Limb (tissue), 2 donors: ENCODE measurements at regions not wholly inside any gene's neighbourhood (a gene's known extent, or its start where the extent isn't known, plus 50 kb on each side); places are given as distances from the start of the nearest gene placed in this dataset.

Experiments used
- DNase-seq, 2 donors: peaks; one replicate each; pipeline ENCODE4 v3.0.0-alpha.2; 2016; ENCODE audit errors: extremely low spot score in 2 of 2

DNA sequence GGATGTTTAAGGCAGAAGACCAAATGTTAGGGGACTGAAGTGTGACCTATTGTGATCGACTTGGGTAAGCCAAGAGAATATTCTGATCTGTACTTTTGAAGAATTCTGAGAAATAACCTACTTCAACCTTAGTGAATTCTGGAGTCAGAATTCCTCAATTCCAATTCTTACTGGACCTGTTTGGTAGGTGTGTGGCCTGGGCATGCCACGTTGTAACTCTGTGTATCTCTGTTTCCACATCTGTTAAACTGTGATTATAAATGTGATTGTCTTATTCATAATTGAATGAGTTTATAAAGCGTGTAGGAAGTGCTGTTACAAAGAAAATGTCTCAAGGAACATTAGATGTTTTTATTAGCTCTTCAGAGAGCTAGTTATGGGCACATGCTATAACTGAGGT lies 64.5 kb downstream of the TUSC1 start:
- DNase-seq = no peak

DNA sequence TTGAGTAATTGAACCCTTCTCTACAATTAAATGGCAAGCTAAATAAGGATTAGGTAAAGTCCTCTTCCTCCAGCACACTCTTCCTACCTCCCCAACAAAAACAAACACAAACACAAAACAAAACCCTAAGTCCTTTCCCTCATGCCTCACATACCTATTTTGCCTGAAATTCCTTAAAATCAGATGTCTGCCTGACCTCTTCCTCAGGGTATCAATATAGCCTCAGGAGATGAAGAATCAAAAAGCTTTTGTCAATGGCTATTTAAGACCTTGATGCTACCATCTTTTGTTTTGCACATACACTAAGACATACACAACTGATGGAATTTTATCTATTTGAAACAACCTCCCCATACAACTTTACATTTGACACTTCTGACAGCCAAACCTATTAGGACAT lies 75.1 kb downstream of the TUSC1 start:
- no peak for DNase-seq

DNA sequence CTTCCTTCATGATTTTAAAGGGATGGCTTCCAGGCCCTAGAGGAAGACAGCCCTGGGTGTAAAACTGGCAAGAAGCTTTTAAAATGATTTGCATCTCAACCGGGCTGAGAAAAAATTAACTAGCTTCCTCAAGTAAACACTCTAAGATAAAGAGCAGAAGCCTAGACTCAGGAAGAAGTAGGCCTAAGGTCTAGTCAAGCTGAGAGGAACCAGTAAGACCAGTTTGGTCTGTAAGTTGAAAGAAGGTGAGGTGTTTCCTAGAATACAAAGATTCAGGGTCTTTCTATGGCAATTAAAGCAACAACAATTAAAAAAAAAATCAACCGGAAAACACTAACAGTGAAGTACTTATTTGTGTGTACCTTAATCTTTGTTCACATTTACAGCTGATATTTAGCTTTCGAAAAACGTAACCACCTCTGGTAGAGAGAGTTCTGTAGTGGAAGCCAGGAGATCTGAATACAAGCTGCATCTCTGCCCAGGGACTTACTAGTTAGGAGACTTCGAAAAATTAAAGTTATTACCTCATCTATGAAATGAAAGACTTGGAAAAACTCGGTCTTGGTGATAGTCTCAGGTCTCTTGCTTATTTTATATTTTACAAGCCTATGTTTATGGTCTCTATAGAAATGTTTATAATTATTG lies 75.7 kb downstream of the TUSC1 start:
- DNase-seq = no peak

DNA sequence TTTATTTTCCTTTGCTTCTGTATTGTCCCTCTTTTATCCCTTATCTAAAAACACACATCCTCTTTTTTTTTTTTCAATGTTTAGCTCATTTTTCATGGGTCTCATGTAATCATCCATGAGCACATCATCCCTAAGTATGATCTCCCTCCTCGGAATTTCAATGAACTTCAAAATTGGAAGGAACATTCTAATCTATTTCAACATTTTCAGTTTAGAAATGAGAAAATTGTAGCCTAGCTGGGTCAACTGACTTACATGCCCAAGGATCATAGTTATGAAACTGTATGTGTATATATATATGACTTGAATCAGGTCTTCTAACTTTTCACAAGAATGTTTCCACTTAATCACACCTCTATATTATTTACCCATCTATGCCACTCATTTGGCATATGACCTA lies 77.7 kb downstream of the TUSC1 start:
- no peak for DNase-seq

DNA sequence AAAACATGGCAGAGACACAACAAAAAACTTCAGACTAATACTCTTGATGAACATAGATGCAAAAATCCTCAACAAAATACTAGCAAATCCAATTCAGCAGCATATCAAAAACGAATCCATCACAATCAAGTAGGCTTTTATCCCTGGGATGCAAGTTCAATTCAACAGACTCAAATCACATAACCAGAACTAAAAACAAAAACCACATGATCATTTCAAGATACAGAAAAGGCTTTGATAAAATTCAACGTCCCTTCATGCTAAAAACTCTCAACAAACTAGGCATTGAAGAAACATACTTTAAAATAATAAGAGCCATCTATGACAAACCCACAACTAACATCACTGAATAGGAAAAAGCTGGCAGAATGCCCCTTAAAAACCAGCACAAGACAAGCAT lies 93.6 kb downstream of the TUSC1 start:
- no peak for DNase-seq

DNA sequence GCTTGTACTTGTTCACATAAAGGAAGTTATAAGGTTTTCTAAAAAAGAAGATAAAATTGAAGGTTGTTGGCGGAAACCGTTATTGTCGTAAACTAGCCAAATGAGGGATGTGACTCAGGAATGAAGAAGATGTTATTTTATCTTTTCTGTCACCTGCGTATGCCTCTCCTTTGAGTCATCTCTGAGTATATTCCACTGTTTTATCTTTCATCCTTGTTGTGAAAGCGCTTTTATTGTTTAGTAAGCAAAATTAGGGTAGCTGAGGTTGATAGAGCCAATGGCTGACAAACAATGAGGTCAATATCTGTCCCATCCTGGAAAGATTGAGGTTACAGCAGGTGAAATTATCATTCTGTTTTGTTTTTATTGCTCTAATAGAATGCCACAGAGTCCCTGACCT lies 105.0 kb downstream of the TUSC1 start:
- DNase-seq = no peak

DNA sequence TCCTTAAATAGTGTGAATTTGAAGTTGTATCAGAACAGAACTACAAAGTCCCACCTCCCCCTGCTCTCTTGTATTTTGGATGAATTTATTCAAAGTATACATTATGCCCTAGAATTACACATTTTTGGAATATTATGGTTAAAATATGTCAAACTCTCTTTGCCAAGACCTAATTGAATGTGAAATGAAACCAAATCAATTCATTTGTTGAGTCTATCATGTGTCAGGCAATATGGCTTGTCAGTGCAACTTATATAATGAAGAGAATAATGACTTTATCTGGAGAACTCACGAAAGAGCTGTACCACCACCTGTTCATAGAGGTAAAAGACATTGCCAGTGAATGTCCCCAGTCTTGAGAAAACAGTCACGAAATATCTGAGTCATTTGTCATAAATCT lies 106.8 kb downstream of the TUSC1 start:
- DNase-seq = no peak

DNA sequence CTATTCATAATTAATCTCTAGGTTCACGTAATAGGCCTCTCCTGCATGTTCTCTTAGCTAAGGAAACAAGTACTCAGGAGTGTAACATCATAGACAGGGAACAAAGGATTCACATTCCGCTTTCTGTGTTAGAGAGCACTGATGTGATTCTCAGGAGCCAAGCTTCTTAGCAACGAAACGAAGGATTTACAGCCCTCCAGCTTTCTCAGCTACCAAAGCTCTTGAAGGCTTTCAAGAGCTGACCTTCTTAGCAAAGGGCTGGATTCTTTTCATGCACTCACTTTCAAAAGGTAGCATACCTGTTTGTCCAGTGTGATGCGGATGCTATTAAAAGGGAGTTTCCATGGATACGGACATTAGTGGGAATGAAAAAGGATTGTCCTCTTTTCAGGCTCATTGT lies 107.4 kb downstream of the TUSC1 start:
- DNase-seq = no peak

DNA sequence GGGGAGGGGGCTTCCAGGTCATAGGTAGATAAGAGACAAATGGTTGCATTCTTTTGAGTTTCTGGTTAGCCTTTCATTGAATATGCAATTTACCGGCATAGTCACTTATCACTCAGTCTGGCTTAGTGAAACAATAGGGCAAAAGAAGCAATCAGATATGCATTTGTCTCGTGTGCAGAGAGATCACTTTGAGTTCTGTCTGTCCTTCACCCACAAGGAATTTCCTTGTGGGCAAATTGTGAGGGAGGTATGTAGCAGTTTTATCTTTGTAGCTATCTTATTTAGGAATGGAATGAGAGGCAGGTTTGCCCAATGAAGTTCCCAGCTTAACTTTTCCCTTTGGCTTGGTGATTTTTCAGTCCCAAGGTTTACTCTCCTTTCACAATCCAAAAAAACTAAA lies 116.1 kb downstream of the TUSC1 start:
- DNase-seq = no peak

DNA sequence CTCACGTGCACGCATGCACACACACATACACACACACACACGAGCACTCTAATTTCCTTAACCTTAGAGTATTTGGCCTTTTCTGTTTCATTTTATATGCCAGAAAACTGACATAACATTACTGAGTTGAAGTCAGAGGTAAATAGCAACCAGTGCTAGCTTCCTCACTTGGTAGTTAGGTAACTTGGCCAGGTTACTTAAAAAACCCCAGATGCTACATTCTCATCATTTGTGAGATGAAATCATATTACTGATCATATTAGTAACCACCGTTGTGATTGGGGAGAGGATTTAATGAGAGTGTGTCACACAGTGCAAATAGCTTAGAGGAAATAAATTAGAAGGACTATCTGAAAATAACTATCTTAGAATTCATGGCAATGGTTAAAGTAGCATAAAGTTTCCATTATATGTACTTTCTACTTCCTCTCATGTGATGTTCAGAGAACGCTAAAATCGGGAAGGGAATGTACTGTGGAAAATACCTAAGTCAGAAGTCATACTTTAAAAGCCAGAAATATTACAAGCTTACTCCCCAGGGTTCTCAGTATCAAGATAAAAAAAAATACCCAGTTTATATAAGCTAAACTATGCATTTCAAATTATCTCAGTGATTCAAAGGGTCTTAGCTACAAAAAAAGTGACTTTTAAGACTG lies 120.5 kb downstream of the TUSC1 start:
- no peak for DNase-seq

DNA sequence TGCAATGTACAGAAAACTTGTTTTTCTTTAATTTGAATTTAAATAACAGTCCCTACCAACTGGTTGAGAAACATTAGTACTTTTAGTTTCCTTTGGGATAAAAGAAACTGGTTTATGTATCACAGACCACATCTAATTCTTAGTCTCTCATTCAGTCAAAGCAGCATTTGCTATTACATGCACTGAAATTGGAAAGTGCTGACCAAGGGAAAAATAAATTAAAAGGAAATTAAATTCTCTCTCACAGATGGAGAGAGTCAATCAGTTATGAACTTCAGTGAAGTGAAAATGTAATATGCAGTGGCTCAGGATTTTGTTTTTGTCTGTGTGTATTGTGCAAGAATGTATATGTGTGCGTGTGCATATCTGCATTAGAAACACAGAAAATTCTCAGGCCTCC lies 121.7 kb downstream of the TUSC1 start:
- DNase-seq = no peak

DNA sequence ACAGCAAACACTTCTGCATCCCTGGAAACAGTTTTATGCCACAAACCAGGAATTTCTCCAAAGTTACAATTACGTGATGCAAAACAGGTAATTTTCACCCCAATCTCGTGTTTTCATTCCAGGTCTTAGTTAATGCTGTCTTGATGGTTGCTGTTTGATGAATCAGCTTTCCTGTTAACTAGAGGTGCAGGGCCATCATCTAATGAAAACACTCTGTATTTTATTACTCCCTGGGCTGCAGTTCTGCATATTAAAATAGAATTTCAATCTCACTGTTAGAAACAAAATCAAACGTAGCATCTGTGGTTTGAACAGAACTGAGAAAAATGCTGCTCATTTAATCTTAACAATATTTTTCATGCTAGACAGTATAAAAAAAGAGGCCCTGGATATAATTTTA lies 129.4 kb downstream of the TUSC1 start:
- DNase-seq = no peak

DNA sequence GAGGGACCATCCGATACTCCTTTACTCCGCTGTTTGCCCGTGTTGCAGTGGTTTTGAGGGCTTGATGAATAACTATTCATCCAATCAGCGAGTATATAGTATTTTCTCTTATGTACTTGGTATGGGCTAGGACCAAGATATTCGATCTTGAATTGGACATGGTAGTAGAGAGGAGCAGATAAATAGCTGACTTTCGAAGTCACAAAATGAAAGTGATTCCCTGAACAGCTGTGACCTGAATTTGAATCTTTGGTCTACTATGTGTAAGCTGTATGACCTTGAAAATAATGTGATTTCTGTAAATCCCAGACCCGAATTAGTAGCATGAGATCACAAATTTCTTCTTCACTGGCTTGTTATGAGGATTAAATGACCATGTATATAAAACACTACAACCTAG lies 134.4 kb downstream of the TUSC1 start:
- DNase-seq = no peak

DNA sequence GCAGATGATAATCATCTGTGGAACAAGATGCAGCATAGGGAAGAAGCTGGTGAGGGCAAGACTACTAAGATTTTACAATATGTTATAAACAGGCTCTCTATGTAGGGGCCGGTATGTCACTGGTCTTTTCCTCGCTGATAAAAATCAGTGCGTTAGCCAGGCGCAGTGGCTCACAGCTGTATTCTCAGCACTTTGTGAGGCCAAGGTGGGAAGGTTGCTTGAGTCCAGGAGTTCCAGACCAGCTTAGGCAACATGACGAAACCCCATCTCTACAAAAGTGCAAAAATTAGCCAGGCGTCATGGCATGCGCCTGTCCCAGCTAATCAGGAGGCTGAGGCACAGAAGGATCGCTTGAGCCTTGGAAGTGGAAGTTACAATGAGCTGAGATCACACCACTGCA lies 135.9 kb downstream of the TUSC1 start:
- no peak for DNase-seq

DNA sequence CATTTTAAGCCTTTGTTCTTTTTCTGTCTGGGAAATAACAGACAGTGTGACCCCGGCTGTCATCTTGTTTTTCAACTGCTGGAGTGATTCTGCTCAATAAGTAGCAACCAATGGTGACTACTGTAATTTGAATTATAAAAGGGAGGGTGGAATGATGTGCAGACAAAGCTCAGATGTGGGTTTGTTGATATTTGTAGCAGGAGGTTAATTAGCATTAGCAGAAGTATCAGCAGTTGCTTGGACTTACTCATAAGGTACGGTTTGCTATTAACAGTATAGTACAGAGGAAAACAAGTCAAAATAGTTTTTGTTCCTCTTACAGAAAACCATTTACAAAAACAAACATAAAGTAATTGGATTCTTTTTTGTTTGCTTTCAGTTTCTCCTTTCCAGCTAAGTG lies 140.4 kb downstream of the TUSC1 start:
- DNase-seq = no peak

DNA sequence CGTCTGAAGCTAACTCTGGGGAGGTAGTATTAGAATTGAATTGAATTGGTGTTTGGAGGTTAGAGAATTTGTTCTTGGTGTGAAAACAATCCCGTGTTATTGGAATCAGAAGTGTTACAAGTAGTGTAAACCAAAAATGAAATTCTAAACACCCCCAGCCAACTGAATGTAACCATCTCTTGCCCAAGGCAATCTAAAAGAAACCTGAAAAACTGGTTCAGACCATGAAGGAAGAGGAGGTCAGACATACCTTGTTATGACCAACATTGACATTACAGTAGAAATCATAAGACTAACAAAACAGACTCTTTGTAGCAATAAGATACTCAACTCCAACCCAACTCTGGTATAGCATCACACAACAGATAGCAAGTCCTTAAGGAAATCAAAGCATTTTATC lies 159.0 kb downstream of the TUSC1 start:
- no peak for DNase-seq

DNA sequence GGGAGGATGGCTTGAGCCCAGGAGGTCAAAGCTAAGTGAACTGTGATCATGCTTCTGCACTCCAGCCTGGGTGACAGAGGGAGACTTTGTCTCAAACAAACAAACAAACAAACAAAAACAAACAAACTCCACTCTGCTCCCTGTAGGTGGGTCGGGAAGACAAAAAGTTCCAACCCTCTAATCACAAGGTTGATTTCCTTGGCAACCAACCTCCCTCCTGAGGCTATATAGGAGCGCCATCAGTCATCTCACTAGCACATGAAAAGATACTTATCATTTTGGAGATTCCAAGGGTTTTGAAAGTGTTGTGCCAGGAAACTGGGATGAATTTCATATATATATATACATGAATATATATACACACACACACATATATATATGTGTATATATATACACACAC lies 160.5 kb downstream of the TUSC1 start:
- no peak for DNase-seq

DNA sequence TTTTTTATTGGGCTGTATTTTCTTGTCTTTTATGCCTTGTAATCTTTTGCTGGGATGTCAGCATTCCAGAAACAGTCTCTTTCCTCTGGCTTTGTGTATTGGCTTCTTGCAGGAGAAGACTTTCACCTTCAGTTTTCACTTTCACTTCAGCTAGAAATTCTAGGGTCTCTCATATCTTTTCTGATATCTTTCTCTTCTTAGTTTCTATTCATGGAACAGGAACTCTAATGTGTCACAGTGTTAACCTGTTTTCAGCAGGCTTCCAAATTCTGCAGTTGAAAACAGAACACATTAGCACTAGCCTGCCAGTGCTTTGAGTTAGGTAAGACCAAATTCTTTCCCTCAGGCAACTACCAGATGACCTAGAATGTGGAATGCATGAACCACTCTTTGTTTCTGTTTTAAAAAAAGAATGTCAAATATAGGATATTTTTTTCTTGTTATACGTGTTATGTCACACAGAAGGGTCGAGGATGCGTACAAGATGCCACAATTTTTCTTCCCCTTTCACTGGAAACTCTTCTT lies 164.7 kb downstream of the TUSC1 start:
- no peak for DNase-seq

DNA sequence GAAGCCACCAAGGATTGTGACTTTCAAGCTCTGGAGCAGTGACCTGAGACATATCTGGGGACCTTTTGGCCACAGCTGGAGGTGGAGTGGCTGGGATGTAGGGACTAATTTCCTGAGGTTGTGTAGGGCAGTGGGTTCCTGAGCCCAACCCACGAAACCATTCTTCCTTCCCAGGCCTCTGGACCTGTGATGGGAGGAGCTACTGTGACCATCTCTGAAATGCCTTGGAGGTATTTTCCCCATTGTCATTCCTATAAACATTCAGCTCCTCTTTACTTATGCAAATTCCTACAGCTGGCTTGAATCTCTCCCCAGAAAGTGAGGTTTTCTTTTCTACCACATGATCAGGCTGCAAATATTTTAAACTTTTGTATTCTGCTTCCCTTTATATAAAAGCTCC lies 172.6 kb downstream of the TUSC1 start:
- DNase-seq = no peak

DNA sequence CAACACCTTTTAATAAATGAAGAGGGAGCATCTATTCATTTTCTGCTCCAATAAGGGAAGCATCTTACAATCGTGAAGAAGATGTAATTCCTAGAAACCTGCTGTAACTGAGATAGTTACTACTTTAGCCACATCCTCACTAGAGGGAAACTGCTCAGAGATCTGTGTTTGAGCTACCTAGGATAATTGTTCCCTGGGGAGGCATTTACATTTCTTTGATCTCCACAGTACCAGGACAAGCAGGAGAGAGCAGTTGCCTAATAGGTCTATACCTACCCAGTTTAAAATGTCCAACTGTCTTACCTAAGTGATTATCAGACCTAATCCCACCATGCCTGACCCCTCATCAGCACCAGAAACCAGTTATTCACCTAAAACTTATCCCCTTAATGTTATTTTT lies 196.9 kb downstream of the TUSC1 start:
- DNase-seq = no peak

DNA sequence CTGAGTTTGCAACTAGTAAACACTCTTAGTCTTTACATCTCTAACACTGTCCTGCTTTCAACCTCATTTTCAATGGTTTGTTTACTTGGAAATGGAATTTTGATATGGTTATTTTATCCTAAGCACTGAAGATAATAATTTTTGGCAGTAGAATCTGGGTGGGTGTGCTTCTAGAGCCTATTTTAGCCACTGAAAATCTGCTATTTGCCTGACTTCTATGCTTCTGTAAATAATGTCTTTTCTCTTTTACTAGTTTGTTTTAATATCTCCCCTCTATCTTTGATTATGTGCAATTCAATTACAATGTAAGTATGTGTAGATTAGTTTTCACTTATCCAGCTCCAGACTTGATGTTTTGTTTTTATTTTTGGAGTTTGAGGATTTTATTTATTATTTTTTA lies 197.5 kb downstream of the TUSC1 start:
- DNase-seq = no peak

DNA sequence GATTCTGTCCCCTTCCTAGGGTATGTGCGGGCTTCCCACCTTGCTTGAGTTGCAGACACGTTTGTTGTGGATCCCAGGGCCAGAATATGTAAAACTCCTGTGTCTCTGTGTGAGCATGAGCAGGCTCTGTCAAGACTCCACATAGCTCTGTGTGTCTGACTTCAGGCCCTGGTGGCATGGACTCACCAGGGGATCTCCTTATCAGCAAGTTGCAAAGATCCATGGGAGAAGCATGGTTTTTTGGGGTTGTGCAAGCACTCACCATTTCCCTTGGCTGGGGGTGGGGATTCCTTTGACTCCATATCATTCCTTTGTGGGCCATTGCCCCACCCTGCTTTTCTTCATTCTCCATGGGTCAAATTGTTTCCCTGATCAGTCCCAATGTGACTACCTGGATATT lies 205.6 kb downstream of the TUSC1 start:
- no peak for DNase-seq

DNA sequence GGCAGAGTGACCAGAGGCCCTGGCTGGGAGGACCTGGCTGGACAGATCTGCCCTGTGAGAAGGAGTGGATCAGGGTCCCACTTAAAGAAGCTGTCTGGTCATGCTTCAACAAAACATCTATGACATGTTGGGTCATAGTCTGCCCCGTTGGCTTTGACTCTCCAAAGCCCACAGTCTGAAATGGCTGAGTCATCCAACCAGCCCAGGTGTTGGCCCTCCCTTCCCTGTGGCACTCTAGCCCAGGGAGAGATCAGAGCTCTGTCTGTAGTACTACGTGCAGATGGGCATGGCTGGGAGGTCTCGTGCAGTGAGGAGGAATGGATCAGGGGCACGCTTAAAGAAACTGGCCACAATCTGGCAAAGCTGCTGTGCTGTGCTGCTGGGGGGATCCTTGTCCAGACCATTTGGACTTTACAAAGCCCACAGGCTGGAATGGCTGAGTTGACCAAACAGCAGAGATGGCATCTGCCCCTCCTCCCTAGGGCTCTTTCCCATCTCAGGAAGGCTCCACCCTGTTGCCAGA lies 206.1 kb downstream of the TUSC1 start:
- no peak for DNase-seq
